ENCODE measurements at regions not wholly inside any gene's neighbourhood (a gene's known extent, or its start where the extent isn't known, plus 50 kb on each side); places are given as distances from the start of the nearest gene placed in this dataset.

GRCh38 chr18:56083523-56084287 is 495.7 kb upstream of the TCF4 start:
- intact Hi-C loops (cut with DNase I) = no loop called here
- ATAC-seq = peak; percentile 69
- DNase-seq (ENCODE audit: low spot score) = no peak

GRCh38 chr18:56083097-56083521 is 495.1 kb upstream of the TCF4 start:
- intact Hi-C loops (cut with DNase I) = no loop called here
- ATAC-seq (peak; percentile 58), DNase-seq (ENCODE audit: low spot score) (peak; percentile 67)

GRCh38 chr18:56076723-56077122 is 488.7 kb upstream of the TCF4 start:
- DNase-seq (ENCODE audit: low spot score) (no peak), ATAC-seq (peak; percentile 79)
- intact Hi-C loops (cut with DNase I) = no loop called here

GRCh38 chr18:56068701-56069100 is 480.7 kb upstream of the TCF4 start:
- intact Hi-C loops (cut with DNase I) = no loop called here
- no peak for DNase-seq (ENCODE audit: low spot score)
- ATAC-seq = no peak

GRCh38 chr18:56067969-56068671 is 480.1 kb upstream of the TCF4 start:
- peak; percentile 42 for ATAC-seq
- intact Hi-C loops (cut with DNase I) = no loop called here
- no peak for DNase-seq (ENCODE audit: low spot score)

- ATAC-seq (peak; percentile 77), DNase-seq (ENCODE audit: low spot score) (no peak)
- intact Hi-C loops (cut with DNase I) = no loop called here
These were observed 479.4 kb upstream of the TCF4 start for GRCh38 chr18:56067214-56067894.

GRCh38 chr18:56066524-56067213 is 478.7 kb upstream of the TCF4 start:
- ATAC-seq = peak; percentile 59
- intact Hi-C loops (cut with DNase I) = no loop called here
- no peak for DNase-seq (ENCODE audit: low spot score)

GRCh38 chr18:56065086-56065485 is 477.1 kb upstream of the TCF4 start:
- no peak for ATAC-seq

GRCh38 chr18:56062931-56063330 is 474.9 kb upstream of the TCF4 start:
- DNase-seq (ENCODE audit: low spot score) (no peak), ATAC-seq (no peak)
- intact Hi-C loops (cut with DNase I) = no loop called here

More at GRCh38 chr18:56065086-56065485, 477.1 kb upstream of the TCF4 start:
- no peak for DNase-seq (ENCODE audit: low spot score)
- intact Hi-C loops (cut with DNase I) = no loop called here

- ATAC-seq (no peak), DNase-seq (ENCODE audit: low spot score) (no peak)
- intact Hi-C loops (cut with DNase I) = no loop called here
These were observed 473.1 kb upstream of the TCF4 start for GRCh38 chr18:56060967-56061541.

GRCh38 chr18:56052202-56052601 is 464.2 kb upstream of the TCF4 start:
- ATAC-seq = no peak
- DNase-seq (ENCODE audit: low spot score) = no peak
- intact Hi-C loops (cut with DNase I) = no loop called here

GRCh38 chr18:56044239-56044638 is 456.2 kb upstream of the TCF4 start:
- intact Hi-C loops (cut with DNase I) = no loop called here
- ATAC-seq (peak; percentile 29), DNase-seq (ENCODE audit: low spot score) (no peak)

- DNase-seq (ENCODE audit: low spot score) (peak; percentile 67), ATAC-seq (peak; percentile 98)
- intact Hi-C loops (cut with DNase I) = no loop called here
These were observed 455.7 kb upstream of the TCF4 start for GRCh38 chr18:56043641-56044061.

GRCh38 chr18:56042915-56043536 is 455.0 kb upstream of the TCF4 start:
- DNase-seq (ENCODE audit: low spot score) = no peak
- no peak for ATAC-seq
- intact Hi-C loops (cut with DNase I) = no loop called here

- intact Hi-C loops (cut with DNase I) = no loop called here
- DNase-seq (ENCODE audit: low spot score) = no peak
- ATAC-seq = no peak
These were observed 450.4 kb upstream of the TCF4 start for GRCh38 chr18:56038171-56039030.

GRCh38 chr18:56036741-56037140 is 448.7 kb upstream of the TCF4 start:
- DNase-seq (ENCODE audit: low spot score) (no peak), ATAC-seq (no peak)
- intact Hi-C loops (cut with DNase I) = no loop called here

- ATAC-seq (no peak), DNase-seq (ENCODE audit: low spot score) (no peak)
- intact Hi-C loops (cut with DNase I) = no loop called here
These were observed 447.6 kb upstream of the TCF4 start for GRCh38 chr18:56035546-56035945.

GRCh38 chr18:56034949-56035348 is 447.0 kb upstream of the TCF4 start:
- no peak for DNase-seq (ENCODE audit: low spot score)
- intact Hi-C loops (cut with DNase I) = no loop called here
- peak; percentile 28 for ATAC-seq
